GM18502 (cell line): ENCODE measurements at regions not wholly inside any gene's neighbourhood (a gene's known extent, or its start where the extent isn't known, plus 50 kb on each side); places are given as distances from the start of the nearest gene placed in this dataset.

ENCODE experiments used
- ATAC-seq: cut with Tn5 transposase; IDR thresholded peaks from one replicate; pipeline ENCODE4 v1.9.1; 2021; ENCODE audit warnings: mild to moderate bottlenecking; ENCODE audit not compliant: unreplicated experiment, poor library complexity

GRCh38 chr10:106217627-106218026 lies 946.9 kb downstream of the SORCS1 start:
- ATAC-seq: no peak

- ATAC-seq: no peak
These were observed 948.4 kb downstream of the SORCS1 start for GRCh38 chr10:106216085-106216484.

GRCh38 chr10:106214243-106214642 lies 950.3 kb downstream of the SORCS1 start:
- no peak for ATAC-seq

GRCh38 chr10:106213493-106213892 lies 951.0 kb downstream of the SORCS1 start:
- no peak for ATAC-seq

GRCh38 chr10:106198275-106198674 lies 966.2 kb downstream of the SORCS1 start:
- ATAC-seq: no peak

- ATAC-seq: no peak
These were observed 975.2 kb downstream of the SORCS1 start for GRCh38 chr10:106189292-106189691.

- no peak for ATAC-seq
These were observed 978.6 kb downstream of the SORCS1 start for GRCh38 chr10:106185951-106186350.

GRCh38 chr10:106183041-106183440 lies 981.5 kb downstream of the SORCS1 start:
- no peak for ATAC-seq

- no peak for ATAC-seq
These were observed 982.0 kb downstream of the SORCS1 start for GRCh38 chr10:106182542-106182941.

- ATAC-seq: no peak
These were observed 983.0 kb downstream of the SORCS1 start for GRCh38 chr10:106181501-106181900.

GRCh38 chr10:106179430-106179829 lies 985.1 kb downstream of the SORCS1 start:
- no peak for ATAC-seq

- no peak for ATAC-seq
These were observed 988.6 kb downstream of the SORCS1 start for GRCh38 chr10:106175760-106176377.

- no peak for ATAC-seq
These were observed 990.7 kb downstream of the SORCS1 start for GRCh38 chr10:106173838-106174237.

- ATAC-seq: no peak
These were observed 995.3 kb downstream of the SORCS1 start for GRCh38 chr10:106169241-106169640.

- no peak for ATAC-seq
These were observed 996.6 kb downstream of the SORCS1 start for GRCh38 chr10:106167946-106168345.

- no peak for ATAC-seq
These were observed 1006.3 kb downstream of the SORCS1 start for GRCh38 chr10:106158241-106158640.

GRCh38 chr10:106147021-106147420 lies 1017.5 kb downstream of the SORCS1 start:
- ATAC-seq: no peak

GRCh38 chr10:106139915-106140314 lies 1024.6 kb downstream of the SORCS1 start:
- no peak for ATAC-seq

- ATAC-seq: no peak
These were observed 1028.3 kb downstream of the SORCS1 start for GRCh38 chr10:106136175-106136574.

GRCh38 chr10:106134326-106135000 lies 1030.0 kb downstream of the SORCS1 start:
- ATAC-seq: no peak

- no peak for ATAC-seq
These were observed 1031.1 kb downstream of the SORCS1 start for GRCh38 chr10:106133451-106133850.

- no peak for ATAC-seq
These were observed 1031.5 kb downstream of the SORCS1 start for GRCh38 chr10:106132956-106133355.
